ENCODE measurements at regions not wholly inside any gene's neighbourhood (a gene's known extent, or its start where the extent isn't known, plus 50 kb on each side); places are given as distances from the start of the nearest gene placed in this dataset.

DNA sequence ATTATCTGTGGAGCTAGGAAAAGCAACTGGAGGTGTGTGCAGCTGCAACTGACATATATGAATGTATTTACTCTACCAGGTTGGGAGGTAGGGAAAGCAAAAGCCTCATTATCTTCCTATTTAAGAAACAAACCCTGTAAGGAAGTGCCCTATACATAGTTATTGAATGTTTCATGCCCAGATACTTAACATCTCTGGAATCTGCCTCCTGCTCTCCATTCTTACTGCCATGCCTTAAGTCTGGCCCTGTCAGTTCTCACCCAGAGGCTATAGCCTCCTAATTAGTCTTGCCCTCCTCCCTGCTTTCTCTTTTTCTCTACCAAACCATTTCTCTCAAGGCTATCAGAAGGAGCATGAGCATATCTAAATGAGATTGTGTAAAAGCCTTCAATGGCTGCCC, 542.6 kb upstream of the LRRN3 start:
- TF ChIP-seq ZNF324 (tag by site-specific recombination; IDR thresholded peaks at IDR 0.05) = no peak
- TF ChIP-seq ZFP37 (tag by site-specific recombination; IDR thresholded peaks at IDR 0.05) = no peak
- no peak for TF ChIP-seq ZNF514 (tag by site-specific recombination; IDR thresholded peaks at IDR 0.05)
- no peak for TF ChIP-seq GLIS2 (tag by site-specific recombination; IDR thresholded peaks at IDR 0.05)
